Astrocyte of the spinal cord (primary cell): ENCODE measurements at regions not wholly inside any gene's neighbourhood (a gene's known extent, or its start where the extent isn't known, plus 50 kb on each side); places are given as distances from the start of the nearest gene placed in this dataset.

ENCODE experiments used
- DNase-seq: peaks from one replicate; pipeline ENCODE4 v3.0.0; 2011; ENCODE audit warnings: low read depth, low spot score
- H3K4me3 ChIP-seq: 2 replicates; pipeline ENCODE4 v1.5.1; 2011; ENCODE audit warnings: low read depth, mild to moderate bottlenecking, low read length, moderate library complexity
- in situ Hi-C: cut with HindIII; loops from 2 replicates; pipeline ENCODE4 v1.10.0; 2017; ENCODE audit warnings: low sequenced_read_pairs
- TF ChIP-seq, protein P1 (sequence below): IDR thresholded peaks from 2 replicates; pipeline ENCODE4 v1.5.1; 2012; ENCODE audit warnings: low read depth, mild to moderate bottlenecking, low read length, inconsistent platforms

DNA sequence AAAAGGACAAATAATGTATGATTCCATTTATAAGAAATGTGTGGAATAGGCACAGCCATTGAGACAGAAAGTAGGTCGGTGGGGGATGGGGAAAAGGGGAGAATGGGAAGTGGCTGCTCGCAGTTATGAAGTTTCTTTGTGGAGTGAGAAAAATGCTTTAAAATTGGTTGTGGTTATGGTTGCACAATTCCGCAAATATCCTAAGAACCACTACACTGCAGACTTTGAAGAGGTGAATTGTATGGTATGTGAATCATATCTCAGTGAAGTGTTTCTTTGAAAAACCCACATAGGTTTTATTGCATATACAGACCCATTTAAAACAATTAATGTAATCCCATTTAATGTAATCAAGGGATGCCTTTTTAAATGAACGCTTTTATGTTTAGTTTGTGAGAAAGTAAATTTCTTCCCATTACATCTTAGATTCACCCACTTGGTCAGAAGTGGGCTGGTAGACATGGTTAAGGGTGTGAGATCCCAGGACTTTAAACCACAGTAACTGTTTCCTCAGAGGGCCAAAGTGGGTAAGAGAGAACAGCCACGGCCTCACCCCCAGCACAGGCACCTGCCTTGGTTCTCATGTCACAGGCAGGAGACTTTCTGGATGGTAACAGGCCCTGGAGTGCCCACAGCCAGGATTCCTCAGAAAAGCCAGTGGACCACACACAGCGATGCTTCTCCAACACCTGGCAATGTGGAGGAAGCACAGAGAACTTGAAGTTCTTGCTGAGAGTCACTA is 119.3 kb upstream of the GJB6 start:
- TF ChIP-seq, protein P1, sequence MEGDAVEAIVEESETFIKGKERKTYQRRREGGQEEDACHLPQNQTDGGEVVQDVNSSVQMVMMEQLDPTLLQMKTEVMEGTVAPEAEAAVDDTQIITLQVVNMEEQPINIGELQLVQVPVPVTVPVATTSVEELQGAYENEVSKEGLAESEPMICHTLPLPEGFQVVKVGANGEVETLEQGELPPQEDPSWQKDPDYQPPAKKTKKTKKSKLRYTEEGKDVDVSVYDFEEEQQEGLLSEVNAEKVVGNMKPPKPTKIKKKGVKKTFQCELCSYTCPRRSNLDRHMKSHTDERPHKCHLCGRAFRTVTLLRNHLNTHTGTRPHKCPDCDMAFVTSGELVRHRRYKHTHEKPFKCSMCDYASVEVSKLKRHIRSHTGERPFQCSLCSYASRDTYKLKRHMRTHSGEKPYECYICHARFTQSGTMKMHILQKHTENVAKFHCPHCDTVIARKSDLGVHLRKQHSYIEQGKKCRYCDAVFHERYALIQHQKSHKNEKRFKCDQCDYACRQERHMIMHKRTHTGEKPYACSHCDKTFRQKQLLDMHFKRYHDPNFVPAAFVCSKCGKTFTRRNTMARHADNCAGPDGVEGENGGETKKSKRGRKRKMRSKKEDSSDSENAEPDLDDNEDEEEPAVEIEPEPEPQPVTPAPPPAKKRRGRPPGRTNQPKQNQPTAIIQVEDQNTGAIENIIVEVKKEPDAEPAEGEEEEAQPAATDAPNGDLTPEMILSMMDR, result no peak
- DNase-seq, result peak; percentile 88
- in situ Hi-C loops, result no loop called here
- no peak overlapping the region for H3K4me3 ChIP-seq

DNA sequence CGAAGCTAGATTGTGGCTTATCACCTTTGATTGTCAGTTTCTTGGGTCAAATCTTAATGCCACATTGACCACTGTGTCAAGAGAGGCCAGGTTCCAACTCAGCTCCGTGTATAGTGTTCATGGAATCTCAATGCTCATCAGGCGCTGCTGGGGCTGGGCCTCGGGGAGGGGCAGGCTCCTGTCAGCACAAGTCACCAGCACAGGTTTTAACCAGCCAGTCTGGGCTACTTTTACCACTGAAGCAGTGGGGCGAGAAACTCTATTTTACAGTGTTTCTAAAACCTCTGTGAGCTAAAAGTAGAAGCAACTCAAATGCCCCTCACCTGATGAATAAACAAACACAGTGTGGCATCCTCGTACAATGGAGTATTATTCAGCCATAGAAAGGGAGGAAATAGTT is 118.7 kb upstream of the GJB6 start:
- no peak overlapping the region for H3K4me3 ChIP-seq
- in situ Hi-C loops, result no loop called here
- TF ChIP-seq, protein P1, result no peak
- DNase-seq, result no peak

DNA sequence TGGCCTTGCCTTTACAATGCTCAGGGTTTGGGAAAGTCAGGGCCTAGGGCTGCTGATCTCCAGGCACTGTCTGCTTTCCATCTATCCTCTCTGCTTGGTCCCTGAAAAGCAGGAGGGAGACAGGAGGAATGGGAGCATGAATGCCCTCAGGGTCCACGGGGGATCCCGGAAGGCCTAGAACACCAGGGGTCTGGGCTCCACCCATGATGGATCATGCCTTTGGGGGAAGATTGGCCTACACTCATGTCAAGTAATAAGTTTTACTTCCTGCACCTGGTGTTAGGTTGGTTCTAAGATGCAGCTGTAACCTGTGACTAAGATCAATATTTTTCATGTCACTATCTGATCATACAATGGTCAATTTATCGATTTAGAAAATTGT is 118.3 kb upstream of the GJB6 start:
- TF ChIP-seq, protein P1, result no peak
- in situ Hi-C loops, result no loop called here
- no peak overlapping the region for H3K4me3 ChIP-seq
- DNase-seq, result no peak

DNA sequence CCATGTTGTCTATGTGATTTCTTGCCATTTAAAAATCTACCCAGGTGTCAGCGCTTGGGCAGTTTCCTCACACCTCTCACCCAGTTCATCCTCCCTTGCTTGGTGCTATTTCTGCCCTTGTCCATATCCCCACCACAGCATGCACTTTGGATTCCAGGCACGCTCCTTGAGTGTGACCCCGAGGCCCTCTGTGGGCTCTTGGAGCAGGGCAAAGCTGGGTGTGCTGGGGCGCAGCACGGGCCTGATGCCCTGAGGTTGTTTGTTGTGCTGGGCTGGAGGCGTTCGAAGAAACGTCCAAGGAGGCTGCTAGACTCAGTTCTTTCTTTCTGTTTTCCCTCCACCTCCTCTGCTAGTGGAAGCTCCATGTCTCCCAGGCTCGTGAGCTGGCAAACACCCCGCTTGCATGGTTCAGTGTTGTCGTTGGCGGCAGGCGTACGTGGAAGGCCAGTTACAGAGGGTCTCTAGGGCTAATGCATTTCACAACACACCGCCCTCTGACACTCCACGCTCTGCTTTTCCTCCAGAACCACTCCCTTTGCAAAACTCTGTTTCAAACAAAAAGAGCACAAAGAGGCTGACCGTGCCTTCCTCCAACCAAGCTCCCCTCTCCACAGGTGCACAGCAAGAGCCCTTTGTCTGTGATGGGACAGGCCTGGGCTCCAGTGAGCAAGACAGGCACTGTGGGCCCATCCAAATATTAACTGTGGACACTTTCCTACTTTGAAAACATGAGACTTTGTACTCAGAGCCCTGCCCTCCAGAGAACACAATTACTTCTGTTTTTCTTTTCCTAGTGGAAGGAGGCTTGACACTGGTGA is 117.7 kb upstream of the GJB6 start:
- TF ChIP-seq, protein P1, result no peak
- H3K4me3 ChIP-seq, result no peak overlapping the region
- in situ Hi-C loops, result no loop called here
- DNase-seq, result no peak

DNA sequence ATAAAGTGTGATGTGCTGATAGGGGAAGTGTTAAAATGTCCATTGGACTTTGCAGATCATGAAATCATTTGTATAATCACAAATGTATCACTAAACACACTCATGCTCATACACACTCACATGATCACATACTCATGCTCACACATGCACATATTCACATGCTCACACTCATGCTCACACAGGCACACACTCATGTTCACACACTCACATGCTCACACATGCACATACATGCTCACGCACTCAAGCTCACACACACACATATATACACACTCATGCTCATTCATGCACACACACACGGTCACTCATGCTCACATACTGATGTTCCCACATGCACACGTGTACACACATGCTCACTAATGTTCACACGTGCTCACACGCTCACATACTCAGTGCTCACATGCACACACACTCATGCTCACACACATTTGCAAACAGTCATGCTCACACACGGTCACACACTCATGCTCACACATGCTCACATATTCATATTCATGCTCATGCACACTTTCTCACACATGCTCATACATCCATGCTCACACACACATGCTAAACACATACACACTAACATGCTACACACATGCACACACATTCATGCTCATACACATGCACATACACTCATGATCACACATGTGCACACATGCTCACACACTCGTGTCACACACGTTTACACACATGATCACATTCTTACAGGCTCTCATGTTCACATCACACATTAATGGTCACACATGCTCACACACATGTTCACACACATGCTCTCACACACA is 116.7 kb upstream of the GJB6 start:
- no peak for DNase-seq
- in situ Hi-C loops, result no loop called here
- TF ChIP-seq, protein P1, result no peak

DNA sequence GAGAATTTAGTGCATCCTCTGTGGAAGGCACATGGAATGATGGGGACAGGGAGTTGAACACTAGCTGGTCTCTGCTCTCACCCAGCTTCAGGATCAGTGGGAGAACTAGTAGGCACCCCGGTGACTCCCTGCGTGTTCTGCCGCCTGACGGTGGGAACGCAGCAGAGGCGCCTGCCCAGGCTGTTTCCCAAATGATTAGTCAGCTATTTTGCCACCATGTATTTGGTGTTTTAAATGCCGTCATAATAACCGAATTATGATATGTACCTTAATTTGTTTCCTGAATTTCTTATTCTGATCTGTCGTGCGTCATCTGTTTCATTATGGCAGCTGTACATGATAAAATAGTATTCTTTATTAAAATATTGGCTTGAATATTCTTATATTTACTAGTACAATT is 115.9 kb upstream of the GJB6 start:
- TF ChIP-seq, protein P1, result no peak

More for the DNA sequence above, 116.7 kb upstream of the GJB6 start:
- no peak overlapping the region for H3K4me3 ChIP-seq

More for the DNA sequence above, 115.9 kb upstream of the GJB6 start:
- no peak for DNase-seq
- in situ Hi-C loops, result no loop called here
- no peak overlapping the region for H3K4me3 ChIP-seq
